GM06990 (cell line): ENCODE measurements at regions not wholly inside any gene's neighbourhood (a gene's known extent, or its start where the extent isn't known, plus 50 kb on each side); places are given as distances from the start of the nearest gene placed in this dataset.

Experiments
- DNase-seq: peaks from one replicate; pipeline ENCODE4 v3.0.0-alpha.2; 2011; ENCODE audit not compliant: insufficient read length; ENCODE audit errors: extremely low read depth
- H3K27me3 ChIP-seq: replicated peaks from 2 replicates; pipeline ENCODE4 v1.6.0; 2011; ENCODE audit warnings: low read length; ENCODE audit not compliant: control insufficient read depth, insufficient read depth
- H3K36me3 ChIP-seq: 2 replicates; pipeline ENCODE4 v1.5.1; 2011; ENCODE audit warnings: low read length; ENCODE audit not compliant: control insufficient read depth, insufficient read depth
- H3K4me3 ChIP-seq: replicated peaks from 2 replicates; pipeline ENCODE4 v1.5.1; 2011; ENCODE audit warnings: low read depth, mild to moderate bottlenecking, control low read depth, low read length
- CTCF ChIP-seq: IDR thresholded peaks from 2 replicates; pipeline ENCODE4 v1.5.1; 2011; ENCODE audit warnings: low read length, control low read depth, mild to moderate bottlenecking, inconsistent platforms; ENCODE audit not compliant: insufficient read depth, poor library complexity, severe bottlenecking

- Histone ChIP-seq H3K36me3 (no peaks in the 10 kb centered on the region), H3K4me3 (no peak overlapping the region), H3K27me3 (no peaks in the 10 kb centered on the region)
- no peak for DNase-seq
- TF ChIP-seq CTCF = no peak
Observed at GRCh38 chr16:6499413-6499812, 833.2 kb upstream of the RBFOX1 start.

GRCh38 chr16:6498858-6499257 lies 833.8 kb upstream of the RBFOX1 start:
- TF ChIP-seq CTCF = no peak
- no peak for DNase-seq
- no peak overlapping the region for H3K4me3 ChIP-seq
- H3K27me3 ChIP-seq = no peaks in the 10 kb centered on the region
- no peaks in the 10 kb centered on the region for H3K36me3 ChIP-seq

GRCh38 chr16:6496996-6497395 lies 835.6 kb upstream of the RBFOX1 start:
- no peaks in the 10 kb centered on the region for H3K36me3 ChIP-seq
- H3K27me3 ChIP-seq = no peaks in the 10 kb centered on the region
- TF ChIP-seq CTCF = no peak
- no peak overlapping the region for H3K4me3 ChIP-seq
- DNase-seq = no peak

GRCh38 chr16:6495486-6496210 lies 837.0 kb upstream of the RBFOX1 start:
- Histone ChIP-seq H3K27me3 (no peaks in the 10 kb centered on the region), H3K4me3 (no peak overlapping the region), H3K36me3 (no peaks in the 10 kb centered on the region)
- no peak for TF ChIP-seq CTCF
- DNase-seq = no peak

- no peak for TF ChIP-seq CTCF
- H3K27me3 ChIP-seq = no peaks in the 10 kb centered on the region
- DNase-seq = no peak
- no peaks in the 10 kb centered on the region for H3K36me3 ChIP-seq
- no peak overlapping the region for H3K4me3 ChIP-seq
Observed at GRCh38 chr16:6494716-6495115, 837.9 kb upstream of the RBFOX1 start.

- Histone ChIP-seq H3K27me3 (no peaks in the 10 kb centered on the region), H3K4me3 (no peak overlapping the region), H3K36me3 (no peaks in the 10 kb centered on the region)
- DNase-seq = no peak
- TF ChIP-seq CTCF = no peak
Observed at GRCh38 chr16:6493555-6493954, 839.1 kb upstream of the RBFOX1 start.
